HCT116 (cell line): ENCODE measurements at regions not wholly inside any gene's neighbourhood (a gene's known extent, or its start where the extent isn't known, plus 50 kb on each side); places are given as distances from the start of the nearest gene placed in this dataset.

Source experiments
- EZH2 ChIP-seq: fragments of 200-600 bp; sonication (generic); IDR thresholded peaks from 2 replicates; pipeline ENCODE4 v1.6.1; 2017; ENCODE audit warnings: antibody characterized with exemption, mixed run types
- POLR2AphosphoS5 ChIP-seq: IDR thresholded peaks from 2 replicates; pipeline ENCODE4 v1.6.1; 2011; ENCODE audit warnings: mild to moderate bottlenecking, low read depth, low read length, moderate library complexity
- TF ChIP-seq, protein P1 (sequence below), 3 experiments: fragments of 200-600 bp in 1 of 3; sonication (generic) in 1 of 3; IDR thresholded peaks in 2 of 3; conservative IDR thresholded peaks in 1 of 3; 2 replicates each; pipeline ENCODE4 v1.5.1; 2012 to 2017; ENCODE audit warnings: low read depth in 2 of 3, low read length in 2 of 3, antibody characterized with exemption in 1 of 3, borderline replicate concordance in 1 of 3, control low read depth in 1 of 3, mild to moderate bottlenecking in 1 of 3, mixed read lengths in 1 of 3, mixed run types in 1 of 3, moderate library complexity in 1 of 3; ENCODE audit not compliant: insufficient read depth in 1 of 3
- TF ChIP-seq, protein P2 (sequence below): IDR thresholded peaks from 2 replicates; pipeline ENCODE4 v1.6.1; 2012; ENCODE audit warnings: low read depth

DNA sequence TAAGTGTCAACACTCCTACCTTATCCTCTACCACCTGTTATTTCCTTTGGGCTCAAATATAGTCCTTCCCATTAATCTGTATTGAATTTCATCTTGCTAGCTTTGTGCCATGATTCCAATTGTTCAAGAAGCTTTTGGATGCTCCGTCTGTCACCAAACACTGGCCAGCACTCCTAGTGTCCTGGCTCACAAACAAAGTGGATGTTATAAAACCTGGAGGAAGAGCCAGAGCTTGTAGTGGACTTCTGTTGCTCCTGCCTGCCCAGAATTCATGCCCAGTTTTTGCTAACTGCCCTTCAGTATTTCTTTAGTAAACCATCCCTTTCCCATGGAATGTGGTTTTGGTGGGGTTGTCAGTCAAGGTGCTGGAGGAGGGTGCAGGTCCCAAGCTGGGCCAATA, 77.2 kb upstream of the HS3ST2 start:
- TF ChIP-seq POLR2AphosphoS5 = no peak
- TF ChIP-seq, protein P1, sequence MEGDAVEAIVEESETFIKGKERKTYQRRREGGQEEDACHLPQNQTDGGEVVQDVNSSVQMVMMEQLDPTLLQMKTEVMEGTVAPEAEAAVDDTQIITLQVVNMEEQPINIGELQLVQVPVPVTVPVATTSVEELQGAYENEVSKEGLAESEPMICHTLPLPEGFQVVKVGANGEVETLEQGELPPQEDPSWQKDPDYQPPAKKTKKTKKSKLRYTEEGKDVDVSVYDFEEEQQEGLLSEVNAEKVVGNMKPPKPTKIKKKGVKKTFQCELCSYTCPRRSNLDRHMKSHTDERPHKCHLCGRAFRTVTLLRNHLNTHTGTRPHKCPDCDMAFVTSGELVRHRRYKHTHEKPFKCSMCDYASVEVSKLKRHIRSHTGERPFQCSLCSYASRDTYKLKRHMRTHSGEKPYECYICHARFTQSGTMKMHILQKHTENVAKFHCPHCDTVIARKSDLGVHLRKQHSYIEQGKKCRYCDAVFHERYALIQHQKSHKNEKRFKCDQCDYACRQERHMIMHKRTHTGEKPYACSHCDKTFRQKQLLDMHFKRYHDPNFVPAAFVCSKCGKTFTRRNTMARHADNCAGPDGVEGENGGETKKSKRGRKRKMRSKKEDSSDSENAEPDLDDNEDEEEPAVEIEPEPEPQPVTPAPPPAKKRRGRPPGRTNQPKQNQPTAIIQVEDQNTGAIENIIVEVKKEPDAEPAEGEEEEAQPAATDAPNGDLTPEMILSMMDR (IDR thresholded peaks at IDR 0.05 in 2 of 3, conservative IDR thresholded peaks at IDR 0.05 in 1 of 3; ENCODE audit: borderline replicate concordance in 1 of 3, insufficient read depth in 1 of 3, low read depth in 2 of 3, low read length in 2 of 3) = no peak
- TF ChIP-seq, protein P2, sequence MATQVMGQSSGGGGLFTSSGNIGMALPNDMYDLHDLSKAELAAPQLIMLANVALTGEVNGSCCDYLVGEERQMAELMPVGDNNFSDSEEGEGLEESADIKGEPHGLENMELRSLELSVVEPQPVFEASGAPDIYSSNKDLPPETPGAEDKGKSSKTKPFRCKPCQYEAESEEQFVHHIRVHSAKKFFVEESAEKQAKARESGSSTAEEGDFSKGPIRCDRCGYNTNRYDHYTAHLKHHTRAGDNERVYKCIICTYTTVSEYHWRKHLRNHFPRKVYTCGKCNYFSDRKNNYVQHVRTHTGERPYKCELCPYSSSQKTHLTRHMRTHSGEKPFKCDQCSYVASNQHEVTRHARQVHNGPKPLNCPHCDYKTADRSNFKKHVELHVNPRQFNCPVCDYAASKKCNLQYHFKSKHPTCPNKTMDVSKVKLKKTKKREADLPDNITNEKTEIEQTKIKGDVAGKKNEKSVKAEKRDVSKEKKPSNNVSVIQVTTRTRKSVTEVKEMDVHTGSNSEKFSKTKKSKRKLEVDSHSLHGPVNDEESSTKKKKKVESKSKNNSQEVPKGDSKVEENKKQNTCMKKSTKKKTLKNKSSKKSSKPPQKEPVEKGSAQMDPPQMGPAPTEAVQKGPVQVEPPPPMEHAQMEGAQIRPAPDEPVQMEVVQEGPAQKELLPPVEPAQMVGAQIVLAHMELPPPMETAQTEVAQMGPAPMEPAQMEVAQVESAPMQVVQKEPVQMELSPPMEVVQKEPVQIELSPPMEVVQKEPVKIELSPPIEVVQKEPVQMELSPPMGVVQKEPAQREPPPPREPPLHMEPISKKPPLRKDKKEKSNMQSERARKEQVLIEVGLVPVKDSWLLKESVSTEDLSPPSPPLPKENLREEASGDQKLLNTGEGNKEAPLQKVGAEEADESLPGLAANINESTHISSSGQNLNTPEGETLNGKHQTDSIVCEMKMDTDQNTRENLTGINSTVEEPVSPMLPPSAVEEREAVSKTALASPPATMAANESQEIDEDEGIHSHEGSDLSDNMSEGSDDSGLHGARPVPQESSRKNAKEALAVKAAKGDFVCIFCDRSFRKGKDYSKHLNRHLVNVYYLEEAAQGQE = no peak
- no peak for TF ChIP-seq EZH2
